ENCODE measurements at regions not wholly inside any gene's neighbourhood (a gene's known extent, or its start where the extent isn't known, plus 50 kb on each side); places are given as distances from the start of the nearest gene placed in this dataset.

GRCh38 chr6:9403736-9404135 is 968.4 kb upstream of the SLC35B3 start:
- TF ChIP-seq RXRA (CRISPR knock-in tag; IDR thresholded peaks at IDR 0.05) (no peak), ZNF253 (CRISPR knock-in tag; IDR thresholded peaks at IDR 0.05; ENCODE audit: borderline replicate concordance) (no peak)

All from HepG2 (cell line).